SU-DHL-6 (cell line): ENCODE measurements at regions not wholly inside any gene's neighbourhood (a gene's known extent, or its start where the extent isn't known, plus 50 kb on each side); places are given as distances from the start of the nearest gene placed in this dataset.

Experiments
- H2AFZ ChIP-seq: fragments of 200-600 bp; sonication (generic); 2 replicates; pipeline ENCODE4 v1.6.1; 2014; ENCODE audit warnings: low read depth, mild to moderate bottlenecking, moderate library complexity, mixed read lengths, antibody characterized with exemption, low read length; ENCODE audit not compliant: severe bottlenecking
- H3F3A ChIP-seq: fragments of 200-600 bp; shearing (Covaris generic); 2 replicates; pipeline ENCODE4 v1.6.0; 2016; ENCODE audit warnings: antibody characterized with exemption, mild to moderate bottlenecking; ENCODE audit not compliant: insufficient read depth
- H3K27ac ChIP-seq: fragments of 200-600 bp; sonication (generic); 2 replicates; pipeline ENCODE4 v1.5.1; 2016; ENCODE audit warnings: low read depth, mild to moderate bottlenecking, low read length, moderate library complexity, mixed read lengths
- H3K27me3 ChIP-seq: fragments of 200-600 bp; sonication (generic), shearing (Covaris generic); 2 replicates; pipeline ENCODE4 v1.6.0; 2014; ENCODE audit warnings: mild to moderate bottlenecking, low read length
- H3K36me3 ChIP-seq: fragments of 200-600 bp; sonication (generic); 2 replicates; pipeline ENCODE4 v1.6.1; 2014; ENCODE audit warnings: mild to moderate bottlenecking, low read length, mixed read lengths
- H3K4me2 ChIP-seq: fragments of 300-600, 200-600 bp; shearing (Covaris generic), sonication (generic); 2 replicates; pipeline ENCODE4 v1.6.0; 2014; ENCODE audit warnings: low read length, low read depth, mild to moderate bottlenecking; ENCODE audit not compliant: poor library complexity, severe bottlenecking
- H3K4me3 ChIP-seq: fragments of 200-600 bp; sonication (generic); 2 replicates; pipeline ENCODE4 v1.5.1; 2014; ENCODE audit warnings: antibody characterized with exemption, low read length, mild to moderate bottlenecking, mixed read lengths; ENCODE audit not compliant: insufficient read depth, poor library complexity, severe bottlenecking
- H3K79me2 ChIP-seq: fragments of 200-600 bp; sonication (generic); 2 replicates; pipeline ENCODE4 v1.6.1; 2014; ENCODE audit warnings: mild to moderate bottlenecking, low read length, moderate library complexity; ENCODE audit not compliant: insufficient read depth
- H3K9ac ChIP-seq: fragments of 200-600 bp; sonication (generic); 2 replicates; pipeline ENCODE4 v1.7.0; 2014; ENCODE audit warnings: mild to moderate bottlenecking, low read length
- H3K9me2 ChIP-seq: fragments of 200-600 bp; sonication (generic); replicated peaks from 2 replicates; pipeline ENCODE4 v1.6.1; 2014; ENCODE audit warnings: low read length; ENCODE audit not compliant: insufficient read depth
- H3K9me3 ChIP-seq: fragments of 200-600 bp; sonication (generic); 2 replicates; pipeline ENCODE4 v1.6.1; 2014; ENCODE audit warnings: low read length, mixed read lengths; ENCODE audit not compliant: insufficient read depth
- H4K20me1 ChIP-seq: fragments of 200-600 bp; sonication (generic); 2 replicates; pipeline ENCODE4 v1.6.1; 2014; ENCODE audit warnings: low read depth, mild to moderate bottlenecking, antibody characterized with exemption, low read length, moderate library complexity, mixed read lengths
- EZH2phosphoT487 ChIP-seq: fragments of 200-600 bp; sonication (generic), shearing (Covaris generic); conservative IDR thresholded peaks from 2 replicates; pipeline ENCODE4 v1.6.1; 2018; ENCODE audit warnings: mild to moderate bottlenecking, antibody characterized with exemption, low read length, moderate library complexity, mixed read lengths
- TF ChIP-seq, protein P1 (sequence below): fragments of 200-600 bp; sonication (generic); IDR thresholded peaks from one replicate; pipeline ENCODE4 v1.5.1; 2017; ENCODE audit warnings: antibody characterized with exemption, mild to moderate bottlenecking, low read length, moderate library complexity; ENCODE audit not compliant: insufficient read depth, poor library complexity, severe bottlenecking

DNA sequence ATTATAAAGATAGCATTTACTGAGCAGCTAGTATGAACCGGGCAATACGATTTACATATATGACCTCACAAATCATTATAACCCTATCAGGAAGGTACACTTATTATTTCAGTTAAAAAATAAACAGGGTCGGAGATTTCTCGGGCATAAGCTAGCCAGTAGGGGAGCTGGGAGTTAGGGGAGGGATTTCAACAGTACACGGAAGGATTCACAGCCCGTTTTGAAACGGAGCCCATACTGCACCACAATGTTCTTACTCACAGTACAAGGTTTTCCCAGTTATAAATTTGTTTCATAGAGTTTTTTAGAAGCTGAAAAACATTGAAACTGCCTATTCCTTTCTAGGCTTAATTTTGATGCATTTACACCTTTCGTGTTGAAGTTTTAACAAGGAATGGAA is 607.1 kb downstream of the HDGFL1 start:
- H3K9me3 ChIP-seq: no peaks in the 10 kb centered on the region
- H3K9ac ChIP-seq: no peak overlapping the region
- no peak for TF ChIP-seq EZH2phosphoT487
- TF ChIP-seq, protein P1, sequence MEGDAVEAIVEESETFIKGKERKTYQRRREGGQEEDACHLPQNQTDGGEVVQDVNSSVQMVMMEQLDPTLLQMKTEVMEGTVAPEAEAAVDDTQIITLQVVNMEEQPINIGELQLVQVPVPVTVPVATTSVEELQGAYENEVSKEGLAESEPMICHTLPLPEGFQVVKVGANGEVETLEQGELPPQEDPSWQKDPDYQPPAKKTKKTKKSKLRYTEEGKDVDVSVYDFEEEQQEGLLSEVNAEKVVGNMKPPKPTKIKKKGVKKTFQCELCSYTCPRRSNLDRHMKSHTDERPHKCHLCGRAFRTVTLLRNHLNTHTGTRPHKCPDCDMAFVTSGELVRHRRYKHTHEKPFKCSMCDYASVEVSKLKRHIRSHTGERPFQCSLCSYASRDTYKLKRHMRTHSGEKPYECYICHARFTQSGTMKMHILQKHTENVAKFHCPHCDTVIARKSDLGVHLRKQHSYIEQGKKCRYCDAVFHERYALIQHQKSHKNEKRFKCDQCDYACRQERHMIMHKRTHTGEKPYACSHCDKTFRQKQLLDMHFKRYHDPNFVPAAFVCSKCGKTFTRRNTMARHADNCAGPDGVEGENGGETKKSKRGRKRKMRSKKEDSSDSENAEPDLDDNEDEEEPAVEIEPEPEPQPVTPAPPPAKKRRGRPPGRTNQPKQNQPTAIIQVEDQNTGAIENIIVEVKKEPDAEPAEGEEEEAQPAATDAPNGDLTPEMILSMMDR: no peak
- no peaks in the 10 kb centered on the region for H4K20me1 ChIP-seq
- no peak overlapping the region for H2AFZ ChIP-seq
- no peaks in the 10 kb centered on the region for H3K36me3 ChIP-seq
- H3F3A ChIP-seq: no peaks in the 10 kb centered on the region
- no peaks in the 10 kb centered on the region for H3K27me3 ChIP-seq
- H3K27ac ChIP-seq: no peak overlapping the region
- H3K9me2 ChIP-seq: no peaks in the 10 kb centered on the region
- no peaks in the 10 kb centered on the region for H3K79me2 ChIP-seq
- H3K4me3 ChIP-seq: no peak overlapping the region
- no peak overlapping the region for H3K4me2 ChIP-seq

DNA sequence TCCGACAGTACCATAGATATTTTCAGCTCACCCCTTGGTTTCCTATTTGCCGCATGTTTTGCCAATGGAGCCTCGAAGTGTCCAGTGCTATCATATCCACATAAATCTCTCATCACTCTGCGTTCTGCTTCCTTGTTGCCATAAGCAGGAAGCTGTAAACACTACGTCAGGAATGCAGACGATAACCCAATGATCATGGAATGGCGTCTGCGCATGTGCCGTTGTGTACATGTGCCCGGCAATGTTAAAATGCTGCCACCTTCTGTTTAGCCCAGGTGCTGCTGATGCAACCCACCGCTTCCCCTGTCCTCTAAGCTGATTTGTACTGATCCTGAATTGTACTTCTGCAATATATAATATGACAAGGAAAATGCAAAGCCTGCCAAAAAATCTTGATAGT is 607.5 kb downstream of the HDGFL1 start:
- no peaks in the 10 kb centered on the region for H3K27me3 ChIP-seq
- no peaks in the 10 kb centered on the region for H3K9me3 ChIP-seq
- no peaks in the 10 kb centered on the region for H3K79me2 ChIP-seq
- H3K4me2 ChIP-seq: no peak overlapping the region
- no peak for TF ChIP-seq EZH2phosphoT487
- TF ChIP-seq, protein P1: no peak
- H3K36me3 ChIP-seq: no peaks in the 10 kb centered on the region
- no peaks in the 10 kb centered on the region for H3K9me2 ChIP-seq
- no peaks in the 10 kb centered on the region for H3F3A ChIP-seq
- H3K27ac ChIP-seq: no peak overlapping the region
- H3K4me3 ChIP-seq: no peak overlapping the region
- H2AFZ ChIP-seq: no peak overlapping the region
- H4K20me1 ChIP-seq: no peaks in the 10 kb centered on the region
- H3K9ac ChIP-seq: no peak overlapping the region

DNA sequence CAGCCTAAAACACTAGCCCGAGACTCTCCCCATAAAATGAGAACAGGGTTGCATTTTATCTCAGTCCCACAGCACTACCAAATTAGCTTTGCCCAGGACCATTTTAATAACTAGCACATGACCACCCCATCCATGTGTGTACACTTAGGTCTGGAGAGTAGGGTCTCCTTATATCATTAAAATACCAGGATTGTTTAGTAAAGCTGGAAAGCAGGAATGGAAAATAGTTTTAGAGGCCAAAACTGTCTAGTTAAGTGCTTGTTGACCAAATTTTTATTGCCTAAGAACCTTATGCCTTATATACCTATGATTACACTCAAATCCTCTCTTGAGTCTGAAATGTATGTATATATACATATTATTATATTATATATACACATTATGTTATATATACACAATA is 608.4 kb downstream of the HDGFL1 start:
- no peak overlapping the region for H2AFZ ChIP-seq
- no peaks in the 10 kb centered on the region for H3F3A ChIP-seq
- H3K27me3 ChIP-seq: no peaks in the 10 kb centered on the region
- H3K79me2 ChIP-seq: no peaks in the 10 kb centered on the region
- H3K9ac ChIP-seq: no peak overlapping the region
- no peaks in the 10 kb centered on the region for H4K20me1 ChIP-seq
- no peak overlapping the region for H3K4me3 ChIP-seq
- no peak overlapping the region for H3K4me2 ChIP-seq
- no peak overlapping the region for H3K27ac ChIP-seq
- H3K9me2 ChIP-seq: no peaks in the 10 kb centered on the region
- H3K9me3 ChIP-seq: no peaks in the 10 kb centered on the region
- H3K36me3 ChIP-seq: no peaks in the 10 kb centered on the region
- TF ChIP-seq, protein P1: no peak
- TF ChIP-seq EZH2phosphoT487: no peak
